ENCODE measurements at regions not wholly inside any gene's neighbourhood (a gene's known extent, or its start where the extent isn't known, plus 50 kb on each side); places are given as distances from the start of the nearest gene placed in this dataset.

- no peak for TF ChIP-seq POLR2AphosphoS5 (IDR thresholded peaks at IDR 0.05; ENCODE audit: borderline replicate concordance, low read depth, low read length)
- TF ChIP-seq FOXP2 (optimal IDR thresholded peaks at IDR 0.05; ENCODE audit: control extremely low read depth, extremely low read length, insufficient read depth): no peak
- TF ChIP-seq EZH2 (IDR thresholded peaks at IDR 0.05): no peak
- Histone ChIP-seq H3K9ac (ENCODE audit: insufficient read length) (no peak overlapping the region), H3K9me3 (ENCODE audit: low read depth, low read length) (no peaks in the 10 kb centered on the region), H3K27ac (no peak overlapping the region), H3K36me3 (ENCODE audit: insufficient read depth, low read length) (no peaks in the 10 kb centered on the region), H3K4me3 (no peak overlapping the region)
- no peak for DNase-seq (ENCODE audit: low read depth, low spot score)
Measured at GRCh38 chr20:53803492-53804155, 210.0 kb upstream of the ZNF217 start.

- Histone ChIP-seq H3K9me3 (ENCODE audit: low read depth, low read length) (no peaks in the 10 kb centered on the region), H3K9ac (ENCODE audit: insufficient read length) (no peak overlapping the region), H3K4me3 (no peak overlapping the region), H3K27ac (no peak overlapping the region), H3K36me3 (ENCODE audit: insufficient read depth, low read length) (no peaks in the 10 kb centered on the region)
- DNase-seq (ENCODE audit: low read depth, low spot score): no peak
- TF ChIP-seq POLR2AphosphoS5 (IDR thresholded peaks at IDR 0.05; ENCODE audit: borderline replicate concordance, low read depth, low read length): no peak
- TF ChIP-seq FOXP2 (optimal IDR thresholded peaks at IDR 0.05; ENCODE audit: control extremely low read depth, extremely low read length, insufficient read depth): no peak
- TF ChIP-seq EZH2 (IDR thresholded peaks at IDR 0.05): no peak
Measured at GRCh38 chr20:53801609-53802370, 208.2 kb upstream of the ZNF217 start.

- TF ChIP-seq EZH2 (IDR thresholded peaks at IDR 0.05) (no peak), POLR2AphosphoS5 (IDR thresholded peaks at IDR 0.05; ENCODE audit: borderline replicate concordance, low read depth, low read length) (no peak), FOXP2 (optimal IDR thresholded peaks at IDR 0.05; ENCODE audit: control extremely low read depth, extremely low read length, insufficient read depth) (no peak)
- Histone ChIP-seq H3K9ac (ENCODE audit: insufficient read length) (no peak overlapping the region), H3K9me3 (ENCODE audit: low read depth, low read length) (no peaks in the 10 kb centered on the region), H3K36me3 (ENCODE audit: insufficient read depth, low read length) (no peaks in the 10 kb centered on the region), H3K27ac (no peak overlapping the region), H3K4me3 (no peak overlapping the region)
- DNase-seq (ENCODE audit: low read depth, low spot score): no peak
Measured at GRCh38 chr20:53800883-53801604, 207.4 kb upstream of the ZNF217 start.

- Histone ChIP-seq H3K9me3 (ENCODE audit: low read depth, low read length) (no peaks in the 10 kb centered on the region), H3K4me3 (no peak overlapping the region), H3K36me3 (ENCODE audit: insufficient read depth, low read length) (no peaks in the 10 kb centered on the region), H3K27ac (no peak overlapping the region), H3K9ac (ENCODE audit: insufficient read length) (no peak overlapping the region)
- DNase-seq (ENCODE audit: low read depth, low spot score): no peak
- TF ChIP-seq EZH2 (IDR thresholded peaks at IDR 0.05): no peak
- no peak for TF ChIP-seq FOXP2 (optimal IDR thresholded peaks at IDR 0.05; ENCODE audit: control extremely low read depth, extremely low read length, insufficient read depth)
- TF ChIP-seq POLR2AphosphoS5 (IDR thresholded peaks at IDR 0.05; ENCODE audit: borderline replicate concordance, low read depth, low read length): no peak
Measured at GRCh38 chr20:53800418-53800817, 206.8 kb upstream of the ZNF217 start.

GRCh38 chr20:53797085-53797484 lies 203.4 kb upstream of the ZNF217 start:
- no peak overlapping the region for H3K4me3 ChIP-seq
- H3K9me3 ChIP-seq (ENCODE audit: low read depth, low read length): no peaks in the 10 kb centered on the region
- no peak for DNase-seq (ENCODE audit: low read depth, low spot score)
- no peaks in the 10 kb centered on the region for H3K36me3 ChIP-seq (ENCODE audit: insufficient read depth, low read length)
- H3K27ac ChIP-seq: no peak overlapping the region
- no peak for TF ChIP-seq EZH2 (IDR thresholded peaks at IDR 0.05)
- TF ChIP-seq FOXP2 (optimal IDR thresholded peaks at IDR 0.05; ENCODE audit: control extremely low read depth, extremely low read length, insufficient read depth): no peak
- TF ChIP-seq POLR2AphosphoS5 (IDR thresholded peaks at IDR 0.05; ENCODE audit: borderline replicate concordance, low read depth, low read length): no peak
- no peak overlapping the region for H3K9ac ChIP-seq (ENCODE audit: insufficient read length)

GRCh38 chr20:53795170-53795569 lies 201.5 kb upstream of the ZNF217 start:
- no peak for DNase-seq (ENCODE audit: low read depth, low spot score)
- H3K9ac ChIP-seq (ENCODE audit: insufficient read length): no peak overlapping the region
- no peak overlapping the region for H3K27ac ChIP-seq
- TF ChIP-seq EZH2 (IDR thresholded peaks at IDR 0.05) (no peak), POLR2AphosphoS5 (IDR thresholded peaks at IDR 0.05; ENCODE audit: borderline replicate concordance, low read depth, low read length) (no peak), FOXP2 (optimal IDR thresholded peaks at IDR 0.05; ENCODE audit: control extremely low read depth, extremely low read length, insufficient read depth) (no peak)
- H3K9me3 ChIP-seq (ENCODE audit: low read depth, low read length): no peaks in the 10 kb centered on the region
- H3K4me3 ChIP-seq: no peak overlapping the region
- no peaks in the 10 kb centered on the region for H3K36me3 ChIP-seq (ENCODE audit: insufficient read depth, low read length)

GRCh38 chr20:53794529-53795115 lies 201.0 kb upstream of the ZNF217 start:
- DNase-seq (ENCODE audit: low read depth, low spot score): no peak
- no peak overlapping the region for H3K9ac ChIP-seq (ENCODE audit: insufficient read length)
- no peaks in the 10 kb centered on the region for H3K36me3 ChIP-seq (ENCODE audit: insufficient read depth, low read length)
- TF ChIP-seq FOXP2 (optimal IDR thresholded peaks at IDR 0.05; ENCODE audit: control extremely low read depth, extremely low read length, insufficient read depth): no peak
- TF ChIP-seq EZH2 (IDR thresholded peaks at IDR 0.05): no peak
- no peak for TF ChIP-seq POLR2AphosphoS5 (IDR thresholded peaks at IDR 0.05; ENCODE audit: borderline replicate concordance, low read depth, low read length)
- H3K9me3 ChIP-seq (ENCODE audit: low read depth, low read length): no peaks in the 10 kb centered on the region
- no peak overlapping the region for H3K4me3 ChIP-seq
- H3K27ac ChIP-seq: no peak overlapping the region

All from SK-N-MC (cell line).